Body of pancreas (tissue), 4 donors: ENCODE measurements at regions not wholly inside any gene's neighbourhood (a gene's known extent, or its start where the extent isn't known, plus 50 kb on each side); places are given as distances from the start of the nearest gene placed in this dataset.

Source experiments
- ATAC-seq: fragments of 150-250 bp; one replicate; pipeline ENCODE4 v1.9.1; 2016
- DNase-seq, 4 donors: peaks; one replicate each; pipeline ENCODE4 v3.0.0-alpha.2; 2019
- H3K27ac ChIP-seq, 4 donors: fragments of 200-600 bp; sonication (generic); 1 replicate in 3 of 4; 2 replicates in 1 of 4; pipeline versions ENCODE4 v1.5.1 to v1.6.1; 2016 to 2019; ENCODE audit warnings: mild to moderate bottlenecking in 1 of 4, mixed read lengths in 1 of 4, moderate library complexity in 1 of 4
- H3K27me3 ChIP-seq, 2 donors: fragments of 200-600 bp; sonication (generic); one replicate each; pipeline ENCODE4 v1.6.0; 2016; ENCODE audit warnings: mild to moderate bottlenecking in 1 of 2
- H3K36me3 ChIP-seq, 2 donors: fragments of 200-600 bp; sonication (generic); replicated peaks in 1 of 2; 2 replicates each; pipeline ENCODE4 v1.5.1; 2016; ENCODE audit warnings: low read depth in 2 of 2; ENCODE audit not compliant: insufficient read depth in 1 of 2
- H3K4me1 ChIP-seq: fragments of 200-600 bp; sonication (generic); one replicate; pipeline ENCODE4 v1.6.0; 2016
- H3K4me3 ChIP-seq, 2 donors: fragments of 200-600 bp; sonication (generic); 1 replicate in 1 of 2; 2 replicates in 1 of 2; pipeline ENCODE4 v1.5.1; 2016 to 2019
- H3K9me3 ChIP-seq, 3 donors: fragments of 200-600 bp; sonication (generic); 1 replicate in 2 of 3; 2 replicates in 1 of 3; pipeline ENCODE4 v1.5.1; 2016
- CTCF ChIP-seq, 7 experiments: fragments of 450-650 bp in 4 of 7; fragments of 200-600 bp in 3 of 7; sonication (generic) in 3 of 7; IDR thresholded peaks; one replicate each; pipeline ENCODE4 v1.5.1; 2016 to 2019; ENCODE audit warnings: antibody characterized with exemption in 7 of 7
- POLR2A ChIP-seq, 3 donors: fragments of 450-650 bp; IDR thresholded peaks; one replicate each; pipeline ENCODE4 v1.6.1; 2016; ENCODE audit warnings: antibody characterized with exemption in 3 of 3, mild to moderate bottlenecking in 2 of 3
- WGBS, 2 donors: methylation state at CpG; one replicate each; pipeline ENCODE4 v1.1.5; 2017; 5-methylcytosine and 5-hydroxymethylcytosine counted together
- intact Hi-C: fragments of 100-400 bp; cut with DNase I; formaldehyde crosslinking; loops from one replicate; pipeline ENCODE4 v1.15.1; 2023

DNA sequence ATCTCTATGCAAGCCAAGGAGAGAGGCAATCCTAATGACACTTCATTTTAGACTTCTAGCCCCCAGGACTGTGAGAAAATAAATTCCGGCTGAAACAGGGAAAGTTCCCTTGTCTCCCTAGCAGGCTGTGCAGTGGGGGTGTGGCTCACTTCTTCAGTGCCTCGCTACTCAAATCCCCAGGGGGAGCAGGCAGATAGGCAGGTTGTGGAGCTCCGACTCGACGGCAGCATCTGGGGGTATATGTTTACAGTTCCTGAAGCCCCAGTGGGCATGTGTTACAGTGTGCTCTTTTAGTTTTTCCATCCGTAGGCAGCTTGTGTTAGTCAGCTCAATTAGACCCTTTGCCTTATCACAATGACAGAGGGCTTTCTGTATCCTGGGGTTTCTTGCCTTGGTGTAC is 836.5 kb downstream of the PDCD6IP start:
- Histone ChIP-seq H3K27ac (no peak overlapping the region), H3K4me3 (no peak overlapping the region), H3K9me3 (no peaks in the 10 kb centered on the region), H3K36me3 (no peaks in the 10 kb centered on the region), H3K27me3 (no peaks in the 10 kb centered on the region), H3K4me1 (no peaks in the 10 kb centered on the region)
- ATAC-seq (no peak), DNase-seq (no peak)
- no peak for TF ChIP-seq CTCF (IDR thresholded peaks at IDR 0.05)
- no peak for TF ChIP-seq POLR2A (IDR thresholded peaks at IDR 0.05)
- WGBS, 2 donors: 62 to 81% methylated on average over 6 of the region's 6 CpGs
- intact Hi-C loops: no loop called here

DNA sequence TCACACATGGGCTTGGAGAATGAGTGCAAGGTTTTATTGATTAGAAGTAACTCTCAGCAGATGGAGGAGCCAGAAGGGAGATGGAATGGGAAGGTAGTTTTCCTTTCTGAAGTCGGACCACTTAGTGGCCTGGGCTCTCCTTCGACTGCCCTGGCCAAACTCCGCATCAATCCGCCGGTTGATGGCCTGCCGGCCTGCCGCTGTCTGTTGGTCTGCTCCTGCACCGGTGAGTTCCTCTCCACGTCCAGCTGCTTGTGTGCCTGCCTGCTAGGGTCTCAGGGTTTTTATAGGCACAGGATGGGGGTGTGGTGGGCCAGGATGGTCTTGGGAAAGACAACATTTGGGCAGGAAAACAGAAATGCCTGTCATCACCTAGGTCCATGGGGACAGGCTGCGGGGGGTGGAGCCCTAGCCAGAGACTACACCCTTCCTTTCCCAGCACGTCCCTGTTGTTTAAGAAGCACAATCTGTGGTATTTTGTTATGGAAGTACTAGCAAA is 837.0 kb downstream of the PDCD6IP start:
- Histone ChIP-seq H3K4me1 (no peaks in the 10 kb centered on the region), H3K36me3 (no peaks in the 10 kb centered on the region), H3K9me3 (no peaks in the 10 kb centered on the region), H3K4me3 (no peak overlapping the region), H3K27me3 (no peaks in the 10 kb centered on the region), H3K27ac (no peak overlapping the region)
- no peak for TF ChIP-seq POLR2A (IDR thresholded peaks at IDR 0.05)
- no peak for TF ChIP-seq CTCF (IDR thresholded peaks at IDR 0.05)
- WGBS, 2 donors: 69 to 80% methylated on average over 11 of the region's 11 CpGs
- intact Hi-C loops: no loop called here
- no peak for DNase-seq
- no peak for ATAC-seq

DNA sequence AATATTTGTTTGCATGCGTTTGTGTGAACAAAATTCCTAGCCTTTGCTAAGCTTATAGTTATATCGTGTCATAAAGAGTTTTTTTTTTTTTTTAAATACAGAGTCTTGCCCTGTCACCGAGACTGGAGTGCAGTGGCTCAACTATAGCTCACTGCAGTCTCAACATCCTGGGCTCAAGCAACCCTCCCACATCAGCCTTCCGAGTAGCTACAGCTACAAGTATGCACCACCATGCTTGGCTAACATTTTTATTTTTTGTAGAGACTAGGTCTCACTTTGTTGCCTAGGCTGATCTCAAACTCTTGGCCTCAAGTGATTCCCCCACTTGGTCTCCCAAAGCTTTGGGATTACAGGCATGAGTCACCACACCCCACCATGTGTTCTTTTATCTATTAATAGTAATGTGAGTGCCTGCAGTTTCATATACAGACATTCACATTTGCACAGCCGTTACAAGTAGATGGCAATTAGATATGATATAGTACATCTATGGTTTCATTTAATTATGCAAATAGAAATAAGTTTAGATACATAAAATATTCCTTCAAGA is 848.6 kb downstream of the PDCD6IP start:
- Histone ChIP-seq H3K9me3 (no peaks in the 10 kb centered on the region), H3K27ac (no peak overlapping the region), H3K36me3 (no peaks in the 10 kb centered on the region), H3K4me1 (no peaks in the 10 kb centered on the region), H3K27me3 (no peaks in the 10 kb centered on the region), H3K4me3 (no peak overlapping the region)
- intact Hi-C loops: no loop called here
- TF ChIP-seq CTCF (IDR thresholded peaks at IDR 0.05) (no peak), POLR2A (IDR thresholded peaks at IDR 0.05) (no peak)
- 51 to 64% methylated on average over 5 of the region's 5 CpGs for WGBS, 2 donors
- DNase-seq (no peak), ATAC-seq (no peak)

- Histone ChIP-seq H3K4me3 (no peak overlapping the region), H3K4me1 (no peaks in the 10 kb centered on the region), H3K27me3 (no peaks in the 10 kb centered on the region), H3K27ac (no peak overlapping the region), H3K36me3 (no peaks in the 10 kb centered on the region), H3K9me3 (no peaks in the 10 kb centered on the region)
- TF ChIP-seq POLR2A (IDR thresholded peaks at IDR 0.05) (no peak), CTCF (IDR thresholded peaks at IDR 0.05) (no peak)
- intact Hi-C loops: no loop called here
- 73 to 82% methylated on average over 4 of the region's 4 CpGs for WGBS, 2 donors
- DNase-seq (peak in 1 of 4 donors; percentile 5), ATAC-seq (no peak)
Measured at GRCh38 chr3:34650131-34650530, 851.7 kb downstream of the PDCD6IP start.

DNA sequence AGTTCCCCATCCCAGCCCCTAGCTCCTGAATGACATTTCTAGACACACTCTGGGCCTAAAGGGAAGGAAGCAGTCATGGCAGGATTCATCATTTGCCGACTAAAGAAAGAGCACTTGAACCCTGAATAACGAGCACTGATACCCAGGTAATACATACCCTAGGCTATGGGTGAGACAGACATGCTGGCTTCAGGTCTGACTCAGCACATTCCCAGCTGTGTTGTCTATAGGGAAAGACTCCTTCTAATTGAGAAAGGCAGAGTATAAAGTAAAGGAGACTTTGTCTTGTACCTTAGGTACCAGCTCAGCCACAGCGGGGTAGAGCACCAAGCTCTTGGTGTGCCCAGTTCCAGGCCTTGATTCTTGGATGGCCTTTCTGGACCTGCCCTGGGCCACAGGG is 870.5 kb downstream of the PDCD6IP start:
- Histone ChIP-seq H3K9me3 (no peaks in the 10 kb centered on the region), H3K36me3 (no peaks in the 10 kb centered on the region), H3K27ac (no peak overlapping the region), H3K4me3 (no peak overlapping the region), H3K4me1 (no peaks in the 10 kb centered on the region), H3K27me3 (no peaks in the 10 kb centered on the region)
- intact Hi-C loops: no loop called here
- no peak for DNase-seq
- no peak for ATAC-seq
- 62 to 90% methylated on average over 3 of the region's 3 CpGs for WGBS, 2 donors
- TF ChIP-seq CTCF (IDR thresholded peaks at IDR 0.05): no peak
